ENCODE measurements at regions not wholly inside any gene's neighbourhood (a gene's known extent, or its start where the extent isn't known, plus 50 kb on each side); places are given as distances from the start of the nearest gene placed in this dataset.

DNA sequence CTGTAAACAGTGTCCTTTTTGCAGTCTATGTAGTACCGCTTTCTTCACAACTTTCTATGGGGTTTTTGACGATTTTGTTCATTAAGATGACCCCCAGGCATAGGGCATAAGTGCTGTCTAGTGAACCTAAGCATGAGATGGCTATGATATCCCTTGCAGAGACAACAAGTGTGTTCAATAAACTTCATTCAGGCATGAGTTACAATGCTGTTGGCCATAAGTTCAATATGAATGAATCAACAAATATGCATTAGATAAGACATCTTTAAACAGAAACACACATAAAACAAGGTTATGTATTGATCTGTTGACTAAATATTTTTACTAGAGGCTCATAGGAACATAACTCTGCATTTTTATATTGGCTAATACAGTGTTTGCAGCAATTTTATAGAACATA, 1322.0 kb downstream of the ARAP2 start:
- no peak overlapping the region for H3K27ac Mint-ChIP-seq
- H3K27me3 Mint-ChIP-seq: no peaks in the 10 kb centered on the region
- H3K27me3 ChIP-seq (ENCODE audit: insufficient read depth, low read length): no peaks in the 10 kb centered on the region
- peaks cover 0 to 10% (median 0%) of the 10 kb centered on the region in 8 donors for H3K9me3 Mint-ChIP-seq
- no peak overlapping the region for H3K27ac ChIP-seq (ENCODE audit: low read depth, low read length)
- no peak overlapping the region for H3K4me3 ChIP-seq (ENCODE audit: low read length in 2 of 2)
- no peaks in the 10 kb centered on the region for H3K4me1 Mint-ChIP-seq
- POLR2A ChIA-PET (ENCODE audit: partially characterized antibody): no interaction called here
- no peaks in the 10 kb centered on the region for H3K36me3 Mint-ChIP-seq
- DNase-seq: no peak
- no peaks in the 10 kb centered on the region for H3K36me3 ChIP-seq (ENCODE audit: insufficient read depth, low read length)
- H3K9me3 ChIP-seq (ENCODE audit: control insufficient read depth in 1 of 2, low read length in 2 of 2): no peaks in the 10 kb centered on the region
- no peak overlapping the region for H3K4me3 Mint-ChIP-seq
- H3K4me1 ChIP-seq (ENCODE audit: insufficient read depth, low read length): no peaks in the 10 kb centered on the region
- intact Hi-C loops (cut with micrococcal nuclease): no loop called here
- CTCF ChIA-PET (ENCODE audit: partially characterized antibody): no interaction called here

DNA sequence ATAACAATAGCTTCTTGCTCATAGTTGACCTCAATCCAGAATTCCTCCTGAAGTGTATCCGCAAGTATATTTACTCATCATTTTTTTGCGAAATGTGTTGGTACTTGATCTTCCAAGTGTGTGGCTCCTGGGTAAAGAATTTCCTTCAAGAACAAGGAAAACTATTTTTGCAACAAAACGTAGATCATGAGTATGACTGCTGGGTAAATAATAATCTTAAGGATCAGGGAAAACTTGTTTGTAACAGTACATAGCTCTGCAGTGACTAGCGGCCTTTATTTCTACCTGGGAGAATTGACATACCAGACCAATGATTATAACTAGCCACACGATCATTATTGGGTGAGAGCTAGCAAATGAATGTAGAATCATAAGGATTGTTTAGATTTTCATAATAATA, 1311.7 kb downstream of the ARAP2 start:
- Histone ChIP-seq H3K27ac (ENCODE audit: low read depth, low read length) (no peak overlapping the region), H3K9me3 (ENCODE audit: control insufficient read depth in 1 of 2, low read length in 2 of 2) (no peaks in the 10 kb centered on the region), H3K4me3 (ENCODE audit: low read length in 2 of 2) (no peak overlapping the region), H3K27me3 (ENCODE audit: insufficient read depth, low read length) (no peaks in the 10 kb centered on the region), H3K4me1 (ENCODE audit: insufficient read depth, low read length) (no peaks in the 10 kb centered on the region), H3K36me3 (ENCODE audit: insufficient read depth, low read length) (no peaks in the 10 kb centered on the region)
- no peaks in the 10 kb centered on the region for H3K27me3 Mint-ChIP-seq
- ChIA-PET POLR2A (ENCODE audit: partially characterized antibody) (no interaction called here), CTCF (ENCODE audit: partially characterized antibody) (no interaction called here)
- no peak overlapping the region for H3K27ac Mint-ChIP-seq
- H3K9me3 Mint-ChIP-seq: peaks cover 0 to 11% (median 2%) of the 10 kb centered on the region in 8 donors
- intact Hi-C loops (cut with micrococcal nuclease): no loop called here
- DNase-seq: no peak
- no peaks in the 10 kb centered on the region for H3K36me3 Mint-ChIP-seq
- H3K4me1 Mint-ChIP-seq: no peaks in the 10 kb centered on the region
- H3K4me3 Mint-ChIP-seq: no peak overlapping the region

DNA sequence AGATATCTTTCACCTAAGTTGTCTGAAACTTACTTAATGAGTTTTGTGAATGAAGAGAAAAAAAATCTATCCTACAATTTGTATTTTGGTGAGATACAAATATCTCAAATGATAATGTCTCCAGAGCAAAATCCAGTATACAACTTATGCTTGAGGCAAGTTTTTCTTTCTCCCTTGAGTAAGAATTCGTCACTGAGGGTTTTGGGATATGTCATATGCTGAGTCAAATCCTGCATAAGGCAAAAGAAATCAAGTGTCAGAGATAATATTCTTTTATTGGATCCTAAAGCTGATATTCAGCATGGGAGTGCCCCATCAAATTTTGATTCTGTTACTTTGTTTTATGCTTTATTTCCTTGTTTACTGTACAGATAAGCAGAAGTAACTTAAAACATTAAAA, 1308.6 kb downstream of the ARAP2 start:
- Mint-ChIP-seq H3K4me3 (no peak overlapping the region), H3K4me1 (no peaks in the 10 kb centered on the region), H3K36me3 (no peaks in the 10 kb centered on the region), H3K27me3 (no peaks in the 10 kb centered on the region), H3K27ac (no peak overlapping the region), H3K9me3 (peaks cover 0 to 9% (median 2%) of the 10 kb centered on the region in 8 donors)
- H3K27ac ChIP-seq (ENCODE audit: low read depth, low read length): no peak overlapping the region
- intact Hi-C loops (cut with micrococcal nuclease): no loop called here
- H3K4me3 ChIP-seq (ENCODE audit: low read length in 2 of 2): no peak overlapping the region
- CTCF ChIA-PET (ENCODE audit: partially characterized antibody): no interaction called here
- POLR2A ChIA-PET (ENCODE audit: partially characterized antibody): no interaction called here
- no peak for DNase-seq
- H3K9me3 ChIP-seq (ENCODE audit: control insufficient read depth in 1 of 2, low read length in 2 of 2): no peaks in the 10 kb centered on the region
- H3K27me3 ChIP-seq (ENCODE audit: insufficient read depth, low read length): no peaks in the 10 kb centered on the region
- no peaks in the 10 kb centered on the region for H3K36me3 ChIP-seq (ENCODE audit: insufficient read depth, low read length)
- H3K4me1 ChIP-seq (ENCODE audit: insufficient read depth, low read length): no peaks in the 10 kb centered on the region

DNA sequence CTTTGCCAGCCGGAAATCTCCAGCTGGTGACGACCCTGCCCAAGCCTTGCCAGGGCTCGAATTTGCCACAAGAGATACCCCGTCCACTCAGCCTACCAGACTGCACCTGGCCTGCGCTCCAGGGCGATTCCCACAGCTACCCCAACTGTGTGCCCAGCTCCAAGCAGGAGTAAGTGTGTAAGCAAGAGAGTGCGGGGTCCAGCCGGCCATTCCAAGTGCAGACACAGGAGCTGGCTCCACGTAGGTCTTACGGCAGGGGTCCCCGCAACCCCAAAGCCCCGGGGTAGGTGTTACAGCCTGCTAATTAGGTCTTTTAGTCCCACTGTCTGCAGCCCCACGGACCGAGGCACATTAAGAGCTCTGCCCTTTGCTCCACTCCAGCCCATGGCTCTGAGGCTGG, 1305.2 kb downstream of the ARAP2 start:
- peaks cover 0 to 8% (median 4%) of the 10 kb centered on the region in 8 donors for H3K9me3 Mint-ChIP-seq
- Histone ChIP-seq H3K27me3 (ENCODE audit: insufficient read depth, low read length) (no peaks in the 10 kb centered on the region), H3K27ac (ENCODE audit: low read depth, low read length) (no peak overlapping the region), H3K4me3 (ENCODE audit: low read length in 2 of 2) (no peak overlapping the region), H3K4me1 (ENCODE audit: insufficient read depth, low read length) (no peaks in the 10 kb centered on the region), H3K36me3 (ENCODE audit: insufficient read depth, low read length) (no peaks in the 10 kb centered on the region), H3K9me3 (ENCODE audit: control insufficient read depth in 1 of 2, low read length in 2 of 2) (no peaks in the 10 kb centered on the region)
- no peaks in the 10 kb centered on the region for H3K36me3 Mint-ChIP-seq
- H3K4me3 Mint-ChIP-seq: no peak overlapping the region
- H3K4me1 Mint-ChIP-seq: no peaks in the 10 kb centered on the region
- intact Hi-C loops (cut with micrococcal nuclease): no loop called here
- no peaks in the 10 kb centered on the region for H3K27me3 Mint-ChIP-seq
- CTCF ChIA-PET (ENCODE audit: partially characterized antibody): no interaction called here
- POLR2A ChIA-PET (ENCODE audit: partially characterized antibody): no interaction called here
- no peak for DNase-seq
- H3K27ac Mint-ChIP-seq: no peak overlapping the region

DNA sequence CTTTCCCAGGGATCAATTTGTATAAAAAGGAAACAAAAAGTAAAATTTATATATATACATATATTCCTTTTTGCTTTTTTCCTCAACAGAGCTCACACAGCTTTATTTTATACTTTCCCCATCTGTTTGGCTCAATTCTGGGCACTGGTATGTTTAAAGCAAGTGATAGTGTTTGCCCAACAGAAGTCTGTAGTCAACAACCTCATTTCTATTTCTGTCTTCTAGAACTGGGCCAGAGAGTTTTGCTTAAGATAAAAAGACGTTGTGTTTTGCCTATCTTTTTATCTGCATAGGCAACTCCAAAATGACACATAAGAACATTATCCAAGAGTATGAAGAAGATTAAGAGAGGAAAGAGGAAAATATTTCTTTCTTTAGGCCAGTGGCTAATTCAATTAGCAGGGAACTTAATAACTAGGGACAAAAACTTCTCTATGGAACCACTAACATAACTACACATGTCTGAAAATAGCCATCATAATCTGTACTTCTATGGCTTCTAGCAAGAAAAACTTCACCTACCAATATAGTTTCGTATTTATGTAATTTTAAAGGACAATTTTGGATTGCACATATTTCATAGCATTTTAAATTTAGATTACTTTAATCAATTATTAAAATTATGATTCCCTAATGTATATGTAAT, 1300.5 kb downstream of the ARAP2 start:
- no peaks in the 10 kb centered on the region for H3K36me3 ChIP-seq (ENCODE audit: insufficient read depth, low read length)
- no peaks in the 10 kb centered on the region for H3K4me1 Mint-ChIP-seq
- no peaks in the 10 kb centered on the region for H3K4me1 ChIP-seq (ENCODE audit: insufficient read depth, low read length)
- DNase-seq: no peak
- no peak overlapping the region for H3K4me3 ChIP-seq (ENCODE audit: low read length in 2 of 2)
- H3K9me3 ChIP-seq (ENCODE audit: control insufficient read depth in 1 of 2, low read length in 2 of 2): no peaks in the 10 kb centered on the region
- no peak overlapping the region for H3K27ac ChIP-seq (ENCODE audit: low read depth, low read length)
- intact Hi-C loops (cut with micrococcal nuclease): no loop called here
- no peaks in the 10 kb centered on the region for H3K36me3 Mint-ChIP-seq
- CTCF ChIA-PET (ENCODE audit: partially characterized antibody): no interaction called here
- no peaks in the 10 kb centered on the region for H3K27me3 Mint-ChIP-seq
- H3K9me3 Mint-ChIP-seq: peaks cover 0 to 13% (median 3%) of the 10 kb centered on the region in 8 donors
- H3K27ac Mint-ChIP-seq: no peak overlapping the region
- H3K27me3 ChIP-seq (ENCODE audit: insufficient read depth, low read length): no peaks in the 10 kb centered on the region
- H3K4me3 Mint-ChIP-seq: no peak overlapping the region
- POLR2A ChIA-PET (ENCODE audit: partially characterized antibody): no interaction called here

DNA sequence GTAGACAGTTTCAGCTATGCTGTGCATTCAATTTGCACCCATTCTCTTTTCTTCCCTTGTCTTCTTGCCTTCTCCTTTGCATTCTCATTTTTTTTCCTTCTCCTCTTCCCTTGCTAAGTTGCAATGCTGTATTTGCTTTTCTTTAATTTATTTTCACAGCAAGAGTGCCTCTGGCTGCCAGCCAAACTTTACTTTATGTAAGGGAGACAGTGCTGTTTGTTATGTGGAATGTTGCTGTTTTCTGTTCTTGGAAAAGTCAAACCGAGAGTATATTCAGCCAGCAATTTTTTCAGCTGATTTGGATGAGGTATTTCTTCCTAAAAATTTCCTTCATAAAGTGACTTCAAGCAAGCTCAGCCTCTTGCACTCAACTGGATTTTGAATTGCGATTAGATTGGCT, 1293.4 kb downstream of the ARAP2 start:
- ChIA-PET POLR2A (ENCODE audit: partially characterized antibody) (no interaction called here), CTCF (ENCODE audit: partially characterized antibody) (no interaction called here)
- peaks cover 0 to 7% (median 3%) of the 10 kb centered on the region in 8 donors for H3K9me3 Mint-ChIP-seq
- H3K27me3 Mint-ChIP-seq: no peaks in the 10 kb centered on the region
- no peaks in the 10 kb centered on the region for H3K36me3 Mint-ChIP-seq
- intact Hi-C loops (cut with micrococcal nuclease): no loop called here
- no peak overlapping the region for H3K27ac Mint-ChIP-seq
- Histone ChIP-seq H3K27ac (ENCODE audit: low read depth, low read length) (no peak overlapping the region), H3K27me3 (ENCODE audit: insufficient read depth, low read length) (no peaks in the 10 kb centered on the region), H3K4me3 (ENCODE audit: low read length in 2 of 2) (no peak overlapping the region), H3K9me3 (ENCODE audit: control insufficient read depth in 1 of 2, low read length in 2 of 2) (no peaks in the 10 kb centered on the region), H3K36me3 (ENCODE audit: insufficient read depth, low read length) (no peaks in the 10 kb centered on the region), H3K4me1 (ENCODE audit: insufficient read depth, low read length) (no peaks in the 10 kb centered on the region)
- H3K4me3 Mint-ChIP-seq: no peak overlapping the region
- DNase-seq: no peak
- H3K4me1 Mint-ChIP-seq: no peaks in the 10 kb centered on the region

DNA sequence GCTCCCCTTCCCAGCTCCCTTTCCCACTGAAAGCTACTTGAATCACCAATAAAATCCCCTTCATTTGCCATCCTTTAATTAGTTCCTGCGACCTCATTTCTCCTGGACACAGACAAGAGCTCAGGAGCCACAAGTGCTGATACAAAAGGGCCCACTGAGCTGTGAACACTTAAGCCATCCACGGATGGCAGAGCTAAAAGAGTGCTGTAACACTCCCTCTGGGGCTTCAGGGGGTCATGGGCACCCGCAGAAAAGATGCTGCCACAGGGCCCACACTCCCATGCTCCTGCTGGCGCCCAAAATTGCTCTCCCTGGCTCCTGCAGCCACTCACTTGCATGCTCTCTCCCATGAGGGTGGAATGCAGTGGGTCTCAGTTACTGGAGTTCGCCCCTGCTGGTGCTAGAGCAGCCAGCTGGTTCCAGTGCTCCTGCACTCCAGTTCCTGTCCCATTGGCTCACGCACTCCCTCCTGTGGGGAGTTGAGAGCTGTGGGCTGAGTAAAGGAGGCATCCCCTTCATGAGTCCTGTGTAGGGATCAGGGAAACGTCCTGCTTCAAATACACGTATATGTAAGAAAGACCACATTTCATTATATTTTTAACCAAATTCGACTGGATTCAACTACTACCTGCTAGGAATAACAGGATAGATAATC, 1291.0 kb downstream of the ARAP2 start:
- H3K4me1 Mint-ChIP-seq: no peaks in the 10 kb centered on the region
- POLR2A ChIA-PET (ENCODE audit: partially characterized antibody): no interaction called here

More for the DNA sequence above, 1291.0 kb downstream of the ARAP2 start:
- Histone ChIP-seq H3K4me3 (ENCODE audit: low read length in 2 of 2) (no peak overlapping the region), H3K9me3 (ENCODE audit: control insufficient read depth in 1 of 2, low read length in 2 of 2) (no peaks in the 10 kb centered on the region), H3K36me3 (ENCODE audit: insufficient read depth, low read length) (no peaks in the 10 kb centered on the region), H3K27me3 (ENCODE audit: insufficient read depth, low read length) (no peaks in the 10 kb centered on the region), H3K4me1 (ENCODE audit: insufficient read depth, low read length) (no peaks in the 10 kb centered on the region), H3K27ac (ENCODE audit: low read depth, low read length) (no peak overlapping the region)
- no peaks in the 10 kb centered on the region for H3K36me3 Mint-ChIP-seq
- intact Hi-C loops (cut with micrococcal nuclease): no loop called here
- no peak for DNase-seq
- CTCF ChIA-PET (ENCODE audit: partially characterized antibody): no interaction called here
- no peaks in the 10 kb centered on the region for H3K27me3 Mint-ChIP-seq
- no peak overlapping the region for H3K4me3 Mint-ChIP-seq
- no peak overlapping the region for H3K27ac Mint-ChIP-seq
- H3K9me3 Mint-ChIP-seq: peaks cover 2 to 7% (median 3%) of the 10 kb centered on the region in 8 donors
